A549 (cell line): ENCODE measurements at regions not wholly inside any gene's neighbourhood (a gene's known extent, or its start where the extent isn't known, plus 50 kb on each side); places are given as distances from the start of the nearest gene placed in this dataset.

Experiments used
- CBX2 ChIP-seq: fragments of 200-600 bp; sonication (generic); IDR thresholded peaks from 2 replicates; pipeline ENCODE4 v1.6.1; 2016; ENCODE audit warnings: low read depth, mild to moderate bottlenecking, borderline replicate concordance
- CHD2 ChIP-seq: fragments of 150-350 bp; IDR thresholded peaks from 2 replicates; pipeline ENCODE4 v1.6.1; 2014; ENCODE audit warnings: low read length; ENCODE audit not compliant: partially characterized antibody
- CTCF ChIP-seq: fragments of >200 bp; sonication (Bioruptor Twin); formaldehyde crosslinking; IDR thresholded peaks from 3 replicates; pipeline ENCODE4 v1.5.1; 2016
- E2F6 ChIP-seq: IDR thresholded peaks from 2 replicates; pipeline ENCODE4 v1.6.1; 2012; ENCODE audit warnings: low read depth, borderline replicate concordance
- ELK1 ChIP-seq: fragments of 150-350 bp; IDR thresholded peaks from 2 replicates; pipeline ENCODE4 v1.6.1; 2014; ENCODE audit warnings: low read depth, mild to moderate bottlenecking, low read length
- FOSL2 ChIP-seq, 2 experiments: fragments of 450-650 bp in 1 of 2; fragments of >200 bp in 1 of 2; sonication (Bioruptor Twin) in 1 of 2; formaldehyde crosslinking; IDR thresholded peaks; 2 replicates each; pipeline versions ENCODE4 v1.5.0 to v1.6.1; 2016 to 2020; ENCODE audit warnings: mild to moderate bottlenecking in 1 of 2, moderate library complexity in 1 of 2
- NR3C1 ChIP-seq: fragments of >200 bp; sonication (Bioruptor Twin); formaldehyde crosslinking; IDR thresholded peaks from 3 replicates; pipeline ENCODE4 v1.6.1; 2017
- POLR2A ChIP-seq: IDR thresholded peaks from 2 replicates; pipeline ENCODE4 v1.6.1; 2012; ENCODE audit warnings: mild to moderate bottlenecking, low read length
- POLR2AphosphoS2 ChIP-seq: conservative IDR thresholded peaks from 2 replicates; pipeline ENCODE4 v1.6.1; 2012; ENCODE audit warnings: low read length, improper control_type of control experiment, inconsistent platforms
- REST ChIP-seq: fragments of 200-600 bp; sonication (generic); IDR thresholded peaks from 2 replicates; pipeline ENCODE4 v1.6.1; 2016; ENCODE audit warnings: antibody characterized with exemption, mild to moderate bottlenecking, moderate library complexity
- SMC3 ChIP-seq: fragments of >200 bp; sonication (Bioruptor Twin); formaldehyde crosslinking; IDR thresholded peaks from 3 replicates; pipeline ENCODE4 v1.6.1; 2018; ENCODE audit warnings: inconsistent platforms
- TP53 ChIP-seq: fragments of 250-450 bp; sonication (Bioruptor Pico); IDR thresholded peaks from 2 replicates; pipeline ENCODE4 v1.5.0; 2021; ENCODE audit warnings: mild to moderate bottlenecking, moderate library complexity

- no peak for TF ChIP-seq POLR2A
- TF ChIP-seq CHD2: no peak
- TF ChIP-seq ELK1: no peak
- no peak for TF ChIP-seq CTCF
- TF ChIP-seq E2F6: no peak
- TF ChIP-seq SMC3: no peak
- no peak for TF ChIP-seq TP53 (CRISPR knock-in tag)
- TF ChIP-seq FOSL2 (IDR thresholded peaks at IDR 0.05): no peak
- no peak for TF ChIP-seq FOSL2 (CRISPR knock-in tag; IDR thresholded peaks at IDR 0.05)
- no peak for TF ChIP-seq CBX2
- TF ChIP-seq REST: no peak
- no peak for TF ChIP-seq POLR2AphosphoS2
- TF ChIP-seq NR3C1: no peak
Measured at GRCh38 chr2:5914811-5915611, 222.8 kb downstream of the SOX11 start.
